Ishikawa (cell line): ENCODE measurements at regions not wholly inside any gene's neighbourhood (a gene's known extent, or its start where the extent isn't known, plus 50 kb on each side); places are given as distances from the start of the nearest gene placed in this dataset.

Experiments used
- CEBPB ChIP-seq: IDR thresholded peaks from 2 replicates; pipeline ENCODE4 v1.6.1; 2012
- CREB1 ChIP-seq: IDR thresholded peaks from 2 replicates; pipeline ENCODE4 v1.6.1; 2012; ENCODE audit warnings: low read depth
- EGR1 ChIP-seq: IDR thresholded peaks from 2 replicates; pipeline ENCODE4 v1.6.1; 2012
- EP300 ChIP-seq: IDR thresholded peaks from 2 replicates; pipeline ENCODE4 v1.6.1; 2012; ENCODE audit warnings: borderline replicate concordance
- FOXM1 ChIP-seq: IDR thresholded peaks from 2 replicates; pipeline ENCODE4 v1.6.1; 2012; ENCODE audit warnings: low read depth, borderline replicate concordance
- NFIC ChIP-seq: IDR thresholded peaks from 2 replicates; pipeline ENCODE4 v1.6.1; 2012
- RAD21 ChIP-seq: IDR thresholded peaks from 2 replicates; pipeline ENCODE4 v1.6.1; 2012; ENCODE audit warnings: low read depth
- TAF1 ChIP-seq: IDR thresholded peaks from 2 replicates; pipeline ENCODE4 v1.6.1; 2012; ENCODE audit warnings: low read depth, mild to moderate bottlenecking
- TCF12 ChIP-seq: IDR thresholded peaks from 2 replicates; pipeline ENCODE4 v1.6.1; 2012; ENCODE audit warnings: low read depth
- TEAD4 ChIP-seq: IDR thresholded peaks from 2 replicates; pipeline ENCODE4 v1.6.1; 2012
- YY1 ChIP-seq: IDR thresholded peaks from 2 replicates; pipeline ENCODE4 v1.6.1; 2012; ENCODE audit warnings: low read depth
- ZBTB7A ChIP-seq: IDR thresholded peaks from 2 replicates; pipeline ENCODE4 v1.6.1; 2012; ENCODE audit warnings: low read depth
- TF ChIP-seq, protein P1 (sequence below): IDR thresholded peaks from 2 replicates; pipeline ENCODE4 v1.6.1; 2012; ENCODE audit warnings: low read depth, mild to moderate bottlenecking
- TF ChIP-seq, protein P2 (sequence below): IDR thresholded peaks from 2 replicates; pipeline ENCODE4 v1.6.1; 2012
- TF ChIP-seq, protein P3 (sequence below): IDR thresholded peaks from 2 replicates; pipeline ENCODE4 v1.6.1; 2012

DNA sequence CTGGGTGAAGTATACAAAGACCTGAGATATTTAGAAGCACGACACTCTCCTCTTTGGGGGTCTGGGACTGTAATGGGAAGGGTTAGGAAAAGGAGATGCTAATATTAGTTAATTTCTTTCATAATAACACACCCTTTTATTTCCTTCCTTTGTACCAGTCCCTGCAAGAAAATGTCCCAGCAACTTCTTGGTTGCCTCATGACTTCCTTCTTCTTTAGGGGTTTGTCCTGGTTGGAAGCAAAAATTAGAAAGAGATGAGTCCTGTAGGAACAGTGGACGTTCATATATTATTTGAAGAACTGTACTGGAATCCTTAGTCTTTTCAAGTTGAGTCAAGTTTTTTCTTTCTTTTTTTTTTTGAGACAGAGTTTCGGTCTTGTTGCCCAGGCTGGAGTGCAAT lies 227.8 kb upstream of the TBL1XR1 start:
- TF ChIP-seq, protein P1, sequence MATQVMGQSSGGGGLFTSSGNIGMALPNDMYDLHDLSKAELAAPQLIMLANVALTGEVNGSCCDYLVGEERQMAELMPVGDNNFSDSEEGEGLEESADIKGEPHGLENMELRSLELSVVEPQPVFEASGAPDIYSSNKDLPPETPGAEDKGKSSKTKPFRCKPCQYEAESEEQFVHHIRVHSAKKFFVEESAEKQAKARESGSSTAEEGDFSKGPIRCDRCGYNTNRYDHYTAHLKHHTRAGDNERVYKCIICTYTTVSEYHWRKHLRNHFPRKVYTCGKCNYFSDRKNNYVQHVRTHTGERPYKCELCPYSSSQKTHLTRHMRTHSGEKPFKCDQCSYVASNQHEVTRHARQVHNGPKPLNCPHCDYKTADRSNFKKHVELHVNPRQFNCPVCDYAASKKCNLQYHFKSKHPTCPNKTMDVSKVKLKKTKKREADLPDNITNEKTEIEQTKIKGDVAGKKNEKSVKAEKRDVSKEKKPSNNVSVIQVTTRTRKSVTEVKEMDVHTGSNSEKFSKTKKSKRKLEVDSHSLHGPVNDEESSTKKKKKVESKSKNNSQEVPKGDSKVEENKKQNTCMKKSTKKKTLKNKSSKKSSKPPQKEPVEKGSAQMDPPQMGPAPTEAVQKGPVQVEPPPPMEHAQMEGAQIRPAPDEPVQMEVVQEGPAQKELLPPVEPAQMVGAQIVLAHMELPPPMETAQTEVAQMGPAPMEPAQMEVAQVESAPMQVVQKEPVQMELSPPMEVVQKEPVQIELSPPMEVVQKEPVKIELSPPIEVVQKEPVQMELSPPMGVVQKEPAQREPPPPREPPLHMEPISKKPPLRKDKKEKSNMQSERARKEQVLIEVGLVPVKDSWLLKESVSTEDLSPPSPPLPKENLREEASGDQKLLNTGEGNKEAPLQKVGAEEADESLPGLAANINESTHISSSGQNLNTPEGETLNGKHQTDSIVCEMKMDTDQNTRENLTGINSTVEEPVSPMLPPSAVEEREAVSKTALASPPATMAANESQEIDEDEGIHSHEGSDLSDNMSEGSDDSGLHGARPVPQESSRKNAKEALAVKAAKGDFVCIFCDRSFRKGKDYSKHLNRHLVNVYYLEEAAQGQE: no peak
- TF ChIP-seq, protein P2, sequence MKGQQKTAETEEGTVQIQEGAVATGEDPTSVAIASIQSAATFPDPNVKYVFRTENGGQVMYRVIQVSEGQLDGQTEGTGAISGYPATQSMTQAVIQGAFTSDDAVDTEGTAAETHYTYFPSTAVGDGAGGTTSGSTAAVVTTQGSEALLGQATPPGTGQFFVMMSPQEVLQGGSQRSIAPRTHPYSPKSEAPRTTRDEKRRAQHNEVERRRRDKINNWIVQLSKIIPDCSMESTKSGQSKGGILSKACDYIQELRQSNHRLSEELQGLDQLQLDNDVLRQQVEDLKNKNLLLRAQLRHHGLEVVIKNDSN: no peak
- TF ChIP-seq CEBPB: no peak
- no peak for TF ChIP-seq TCF12
- TF ChIP-seq TAF1: no peak
- TF ChIP-seq RAD21: no peak
- no peak for TF ChIP-seq EP300
- no peak for TF ChIP-seq NFIC
- no peak for TF ChIP-seq YY1
- TF ChIP-seq FOXM1: no peak
- no peak for TF ChIP-seq TEAD4
- no peak for TF ChIP-seq CREB1
- TF ChIP-seq, protein P3, sequence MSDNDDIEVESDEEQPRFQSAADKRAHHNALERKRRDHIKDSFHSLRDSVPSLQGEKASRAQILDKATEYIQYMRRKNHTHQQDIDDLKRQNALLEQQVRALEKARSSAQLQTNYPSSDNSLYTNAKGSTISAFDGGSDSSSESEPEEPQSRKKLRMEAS: no peak
- TF ChIP-seq ZBTB7A: no peak
- TF ChIP-seq EGR1: no peak

DNA sequence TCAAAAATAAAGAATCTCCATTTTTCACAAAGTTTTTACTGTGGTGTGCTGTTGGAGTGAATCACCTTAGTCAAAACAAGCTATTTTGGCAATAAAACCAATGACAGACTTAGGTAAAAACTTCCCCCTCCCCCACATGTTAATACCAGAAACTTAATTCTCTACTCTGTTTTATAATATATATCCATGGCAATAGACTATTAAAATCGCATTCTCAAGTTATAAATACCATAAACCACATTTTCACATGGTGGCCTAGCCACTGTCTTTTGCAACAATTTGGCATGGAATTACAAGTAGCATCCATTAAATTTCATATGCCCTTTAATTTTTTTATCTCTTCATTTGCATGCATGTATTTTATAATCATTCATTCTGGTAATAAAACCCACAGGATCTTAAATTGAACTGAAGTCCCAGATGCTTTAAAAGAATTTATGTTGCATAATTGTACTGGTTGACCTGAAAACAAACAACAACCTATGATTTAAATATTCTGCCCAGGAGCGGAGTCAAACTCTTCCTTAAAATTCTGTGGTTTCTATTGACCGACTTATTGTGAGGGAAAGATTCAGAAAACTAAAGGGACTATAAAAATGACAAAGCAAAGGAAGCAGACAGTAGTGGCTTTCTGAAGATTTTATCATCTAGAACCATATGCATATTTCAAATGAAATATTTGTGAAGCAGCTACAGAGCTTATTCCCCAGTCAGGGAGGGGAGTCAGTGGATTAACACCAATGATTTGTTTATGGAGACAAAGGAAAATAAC lies 229.0 kb upstream of the TBL1XR1 start:
- TF ChIP-seq ZBTB7A (no peak), TAF1 (no peak), FOXM1 (no peak), RAD21 (no peak), EGR1 (no peak), TEAD4 (no peak), TCF12 (no peak), CEBPB (no peak), YY1 (no peak), NFIC (no peak), EP300 (no peak), CREB1 (no peak)
- TF ChIP-seq, protein P3: no peak
- TF ChIP-seq, protein P1: no peak
- TF ChIP-seq, protein P2: no peak

DNA sequence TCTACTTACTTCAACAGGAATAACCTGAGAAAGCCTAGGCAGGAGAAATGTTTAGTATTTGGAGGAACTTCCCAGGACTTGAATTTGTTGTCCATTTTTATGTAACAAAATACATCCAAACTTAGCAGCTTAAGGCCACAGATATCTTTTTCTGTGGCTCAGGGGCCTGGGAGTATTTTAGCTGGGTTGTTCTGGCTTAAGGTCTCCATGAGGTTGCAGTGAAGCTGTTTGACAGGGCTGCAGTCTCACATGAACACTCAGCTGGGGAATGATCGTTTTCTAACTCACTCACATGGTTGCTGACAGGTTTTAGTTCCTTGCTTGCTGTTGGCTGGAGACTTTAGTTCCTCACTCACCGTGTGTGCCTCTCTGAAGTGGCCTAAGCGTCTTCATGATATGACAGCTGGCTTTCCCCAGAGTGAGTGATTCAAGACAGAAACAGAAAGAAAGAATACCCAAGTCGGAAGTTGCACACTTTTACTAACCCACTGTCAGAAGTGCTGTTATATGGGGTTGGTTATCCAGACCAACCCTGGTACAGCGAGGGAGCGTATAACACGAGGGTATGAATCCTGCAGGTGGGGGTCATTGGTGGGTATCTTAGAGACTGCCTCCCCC lies 229.7 kb upstream of the TBL1XR1 start:
- TF ChIP-seq TCF12 (no peak), EP300 (no peak), NFIC (no peak), FOXM1 (no peak), ZBTB7A (no peak), CREB1 (no peak), TAF1 (no peak), YY1 (no peak), CEBPB (no peak), RAD21 (no peak), TEAD4 (no peak)
- TF ChIP-seq, protein P3: no peak
- TF ChIP-seq, protein P2: no peak

DNA sequence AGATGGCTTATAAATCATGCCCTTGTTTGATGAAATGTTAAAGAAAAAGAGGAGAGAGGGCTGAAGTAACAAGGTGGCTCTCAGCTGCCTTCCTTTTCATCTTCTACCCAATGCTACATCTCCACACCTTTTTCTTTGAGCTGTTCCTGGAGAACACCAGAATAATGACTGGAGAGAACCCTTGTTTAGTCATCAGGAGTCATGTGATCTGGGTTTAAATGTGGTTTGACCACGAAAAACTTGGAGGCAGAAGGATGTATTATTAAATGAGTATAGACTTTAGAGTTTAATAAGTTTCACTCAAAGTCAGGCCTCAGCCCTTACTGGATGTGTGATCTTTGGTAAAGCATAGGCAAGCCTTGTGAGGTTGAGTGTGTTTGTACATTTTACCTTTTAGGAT lies 230.3 kb upstream of the TBL1XR1 start:
- TF ChIP-seq, protein P3: no peak

DNA sequence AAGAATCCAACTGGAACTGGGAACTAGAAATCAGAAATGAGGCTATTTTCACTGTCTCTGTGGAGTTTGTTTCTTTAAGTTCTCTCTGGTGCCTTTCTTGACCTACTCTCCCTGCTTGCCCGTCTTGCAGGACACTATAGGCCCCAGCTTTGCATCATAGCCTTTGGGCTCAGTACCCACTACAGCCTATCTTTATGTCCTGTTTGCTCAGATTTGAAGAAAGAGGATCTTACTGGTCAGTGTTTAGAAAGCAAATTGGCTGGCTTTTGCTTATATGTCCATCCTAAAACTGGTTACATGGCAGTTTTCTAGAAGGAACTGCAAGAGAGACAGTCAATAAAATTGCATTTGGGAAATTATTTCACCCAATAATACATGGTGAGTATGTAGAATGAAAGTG lies 231.8 kb upstream of the TBL1XR1 start:
- TF ChIP-seq YY1: no peak
- TF ChIP-seq CREB1: no peak
- no peak for TF ChIP-seq TAF1
- no peak for TF ChIP-seq EGR1
- TF ChIP-seq EP300: no peak
- TF ChIP-seq, protein P3: no peak
- TF ChIP-seq, protein P1: no peak
- no peak for TF ChIP-seq NFIC
